ENCODE measurements at regions not wholly inside any gene's neighbourhood (a gene's known extent, or its start where the extent isn't known, plus 50 kb on each side); places are given as distances from the start of the nearest gene placed in this dataset.
"Not testable (repeated sequence)": the region's sequence is repeated elsewhere in the genome, so short reads cannot be mapped to it uniquely, and the experiment has no call there.

DNA sequence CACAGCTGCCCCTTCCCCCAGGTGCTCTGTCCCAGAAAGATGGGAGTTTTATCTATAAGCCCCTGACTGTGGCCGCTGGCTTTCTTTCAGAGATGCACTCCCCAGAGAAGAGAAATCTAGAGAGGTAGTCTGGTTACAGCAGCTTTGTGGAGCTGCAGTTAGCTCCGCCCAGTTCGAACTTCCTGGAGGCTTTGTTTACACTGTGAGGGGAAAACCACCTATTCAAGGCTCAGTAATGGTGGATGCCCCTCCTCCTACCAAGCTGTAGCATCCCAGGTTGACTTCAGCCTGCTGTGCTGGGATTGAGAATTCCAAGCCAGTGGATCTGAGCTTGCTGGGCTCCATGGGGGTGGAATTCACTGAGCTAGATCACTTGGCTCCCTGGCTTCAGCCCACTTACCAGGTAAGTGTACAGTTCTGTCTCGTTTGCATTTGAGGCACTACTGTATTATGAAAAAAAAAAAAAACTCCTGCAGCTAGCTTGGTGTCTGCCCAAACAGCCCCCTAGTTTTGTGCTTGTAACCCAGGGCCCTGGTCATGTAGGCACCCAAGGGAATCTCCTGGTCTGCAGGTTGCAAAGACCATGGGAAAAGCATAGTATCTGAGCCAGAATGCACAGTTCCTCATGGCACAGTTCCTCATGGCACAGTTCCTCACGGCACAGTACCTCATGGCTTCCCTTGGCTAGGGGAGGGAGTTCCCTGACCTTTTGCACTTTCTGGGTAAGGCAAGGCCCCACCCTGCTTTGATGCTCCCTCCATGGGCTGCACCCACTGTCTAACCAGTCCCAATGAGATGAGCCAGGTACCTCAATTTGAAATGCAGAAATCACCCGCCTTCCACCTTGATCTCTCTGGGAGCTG, 275.0 kb downstream of the CENPW start:
- no peak for DNase-seq

DNA sequence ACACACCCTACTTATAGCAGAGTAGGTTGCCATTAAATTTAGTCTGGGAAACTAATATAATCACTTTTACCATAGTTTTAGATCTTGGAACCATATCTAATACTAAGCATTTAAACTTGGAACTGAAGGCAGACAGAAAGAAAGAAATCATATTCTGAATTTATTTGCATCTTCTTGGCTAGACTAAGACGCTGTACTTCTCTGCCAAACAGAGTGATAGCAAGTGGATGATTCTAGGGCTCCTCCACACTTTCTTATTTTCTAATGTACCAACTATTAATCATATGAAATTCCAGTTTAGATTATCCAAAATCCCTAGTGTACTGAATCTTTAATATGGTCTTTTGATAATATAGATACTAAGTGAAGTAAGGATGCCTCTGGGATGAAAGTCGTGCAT, 277.0 kb downstream of the CENPW start:
- DNase-seq: no peak

DNA sequence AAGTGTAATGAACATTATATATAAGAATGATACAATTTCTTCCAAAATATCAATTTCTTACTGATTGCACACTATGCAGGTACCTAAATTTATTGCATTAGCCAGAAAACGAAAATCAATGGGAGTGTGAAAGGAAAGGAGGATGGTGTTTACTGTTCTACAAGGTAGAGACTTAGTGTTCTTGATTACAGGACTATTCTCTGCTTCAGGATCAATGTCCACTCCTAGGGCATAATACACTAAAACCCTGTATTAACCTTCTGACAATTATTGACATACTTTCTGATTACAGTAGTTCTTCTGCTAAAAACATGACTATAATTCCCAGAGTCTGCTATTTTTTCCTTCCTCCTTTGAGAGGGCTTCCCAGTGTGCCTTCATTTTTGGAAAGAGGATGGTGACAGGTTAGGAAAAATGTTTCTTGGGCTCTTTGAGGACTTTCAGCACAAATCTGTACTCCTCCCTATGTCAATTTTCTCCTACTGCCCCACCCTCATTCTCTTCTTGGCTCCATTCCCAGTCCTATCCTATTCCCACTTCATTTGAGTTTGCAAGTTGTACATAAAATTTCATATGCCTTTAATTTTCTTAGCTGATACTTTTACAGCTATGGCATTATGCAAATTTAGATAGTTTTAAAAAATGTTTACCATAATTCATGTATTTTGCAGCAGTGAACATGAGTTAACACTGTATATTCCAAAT, 278.9 kb downstream of the CENPW start:
- no peak for DNase-seq

DNA sequence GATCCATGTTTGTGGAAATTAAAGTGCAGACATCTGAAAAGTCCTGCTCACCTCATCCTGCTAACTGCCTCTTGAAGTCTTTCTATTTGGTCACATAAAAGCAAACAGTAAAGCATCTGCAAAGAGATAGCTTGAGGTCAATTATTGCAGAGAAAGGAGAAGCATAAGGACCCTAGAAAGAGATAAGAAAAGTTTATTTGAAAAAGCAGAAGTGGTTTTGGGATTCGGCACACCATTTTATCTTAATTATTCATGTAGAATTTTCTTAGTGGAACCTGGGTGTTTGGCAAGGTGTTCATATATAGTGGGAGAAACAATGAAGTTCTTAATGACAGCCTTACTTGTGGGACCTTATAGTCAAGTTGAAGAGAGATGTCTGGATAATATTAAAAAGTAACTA, 280.8 kb downstream of the CENPW start:
- no peak for DNase-seq

DNA sequence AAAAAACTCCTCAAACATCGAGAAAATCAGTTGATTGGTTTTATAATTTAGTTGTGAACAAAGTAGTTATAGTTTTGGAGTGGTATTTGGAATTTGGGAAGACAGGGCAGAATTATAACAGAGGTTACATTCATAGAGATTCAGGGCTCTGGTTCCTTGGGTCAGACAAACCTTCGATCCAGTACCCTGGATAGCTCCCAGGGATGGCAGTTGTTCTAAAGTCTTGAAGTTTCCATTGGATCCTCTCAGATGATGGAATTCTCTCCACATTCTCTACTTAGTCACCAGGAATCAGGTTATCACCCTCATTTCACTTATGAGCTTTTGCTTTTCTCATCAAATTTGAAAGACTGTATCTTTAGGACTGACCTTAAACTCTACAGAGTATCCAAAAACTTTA, 285.1 kb downstream of the CENPW start:
- no peak for DNase-seq

DNA sequence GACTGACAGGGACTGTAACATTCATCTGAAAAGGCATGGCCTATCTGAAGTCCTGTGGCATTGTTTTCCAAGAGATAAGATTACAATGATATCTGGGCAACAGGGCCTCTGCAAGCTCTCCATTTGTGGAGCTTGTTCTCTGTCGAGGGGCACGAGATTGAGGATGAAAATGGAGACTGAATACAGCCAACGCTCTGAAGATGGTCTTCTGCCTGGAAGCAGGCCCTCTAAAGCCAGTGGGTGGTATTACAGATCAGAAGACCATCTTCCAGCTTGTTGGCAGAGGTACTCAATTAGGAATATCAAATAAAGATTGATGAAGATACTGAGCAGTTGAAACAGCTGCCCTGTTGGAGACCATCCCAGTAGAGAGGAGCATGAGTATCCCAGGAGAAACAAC, 288.2 kb downstream of the CENPW start:
- DNase-seq: no peak

DNA sequence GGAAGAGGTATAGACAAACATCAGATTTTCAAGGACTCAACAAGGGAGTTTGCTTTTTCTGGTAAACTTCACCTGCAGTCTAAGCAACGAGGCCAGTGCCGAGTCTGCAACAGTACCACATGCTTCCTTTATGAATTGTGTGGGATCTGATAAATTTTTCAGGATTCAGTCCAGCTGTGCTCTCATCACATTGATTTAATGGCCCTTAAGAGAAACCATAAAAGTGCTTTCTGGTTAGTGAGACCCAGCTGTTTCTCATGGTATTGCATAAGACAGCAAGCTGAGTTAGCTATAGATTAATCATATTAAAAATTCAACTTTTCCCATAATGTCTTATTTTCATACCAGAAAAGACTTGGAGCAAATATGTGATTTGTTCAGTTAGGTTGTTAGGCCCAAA, 291.4 kb downstream of the CENPW start:
- DNase-seq: no peak

DNA sequence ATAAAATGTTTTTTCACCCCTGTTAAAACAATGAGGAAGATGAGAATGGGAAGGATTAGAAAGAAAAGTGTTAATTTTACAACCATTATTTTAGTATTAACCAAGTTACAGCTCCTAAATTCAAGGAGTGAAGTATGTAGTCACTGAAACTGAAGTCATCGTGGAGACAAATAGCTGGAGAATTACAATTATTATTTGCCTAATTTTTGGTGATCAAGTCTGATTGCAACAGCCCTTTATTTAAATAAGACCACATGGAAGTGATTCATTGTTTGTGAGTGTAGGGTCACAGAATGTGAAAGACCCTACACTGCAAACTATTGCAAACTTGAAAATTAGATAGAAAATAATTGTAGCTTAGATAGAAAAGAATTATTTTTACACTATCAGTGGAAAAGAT, 292.4 kb downstream of the CENPW start:
- no peak for DNase-seq

DNA sequence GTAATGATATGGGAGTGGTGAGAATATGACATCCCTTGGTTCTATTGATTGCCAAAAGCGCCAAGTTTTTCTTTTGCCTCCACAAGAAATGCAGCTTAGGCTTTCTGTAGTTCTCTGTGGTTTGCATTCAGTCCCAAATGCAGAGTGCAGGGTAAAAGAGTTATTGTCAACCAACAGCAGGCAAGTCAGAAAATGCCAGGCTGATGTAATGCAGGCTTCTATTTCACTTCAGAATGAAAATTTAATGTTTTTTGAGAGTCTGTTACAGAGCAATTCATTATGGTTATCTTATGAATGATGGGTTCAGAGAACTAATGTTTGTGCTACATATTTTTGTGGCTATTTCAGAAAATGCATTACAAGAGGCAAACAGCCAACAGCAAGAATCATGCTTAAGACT, 293.5 kb downstream of the CENPW start:
- no peak for DNase-seq

DNA sequence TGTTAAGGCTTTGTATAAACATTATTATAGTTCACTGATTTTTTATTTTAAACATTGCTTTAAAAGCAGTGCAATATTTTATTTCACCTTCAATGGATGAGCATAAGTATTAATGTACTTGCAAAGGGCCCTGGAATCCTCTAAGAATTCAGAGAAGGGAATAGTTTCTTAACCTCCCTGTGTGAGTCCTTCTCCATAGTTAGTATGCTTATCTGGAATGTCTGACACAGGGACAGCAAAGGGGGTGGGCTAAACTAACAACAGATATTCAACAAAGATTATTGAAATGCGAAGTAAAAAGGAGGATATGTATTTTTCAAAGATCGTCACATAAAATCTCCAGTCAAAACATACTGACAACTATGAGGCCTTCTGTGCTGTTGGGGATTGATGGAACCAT, 300.4 kb downstream of the CENPW start:
- DNase-seq: no peak

DNA sequence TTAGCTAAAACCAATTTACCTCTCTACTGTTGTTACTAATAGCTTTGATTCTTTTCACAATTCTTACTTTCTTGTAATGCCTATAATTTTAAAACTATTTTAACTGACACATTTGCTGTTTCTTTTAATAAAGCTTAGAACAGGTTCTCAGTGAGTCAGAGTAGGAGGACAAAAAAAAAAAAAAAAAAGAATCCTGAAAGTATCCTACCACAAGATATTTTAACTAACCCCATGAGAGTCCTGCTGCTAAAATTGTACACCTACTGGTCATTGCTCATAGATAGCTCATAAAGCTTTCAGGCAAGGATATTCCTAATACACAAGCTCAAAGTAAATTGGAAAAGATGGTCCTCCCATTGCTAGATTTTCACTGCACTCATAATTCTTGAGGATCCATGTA, 301.0 kb downstream of the CENPW start:
- no peak for DNase-seq

DNA sequence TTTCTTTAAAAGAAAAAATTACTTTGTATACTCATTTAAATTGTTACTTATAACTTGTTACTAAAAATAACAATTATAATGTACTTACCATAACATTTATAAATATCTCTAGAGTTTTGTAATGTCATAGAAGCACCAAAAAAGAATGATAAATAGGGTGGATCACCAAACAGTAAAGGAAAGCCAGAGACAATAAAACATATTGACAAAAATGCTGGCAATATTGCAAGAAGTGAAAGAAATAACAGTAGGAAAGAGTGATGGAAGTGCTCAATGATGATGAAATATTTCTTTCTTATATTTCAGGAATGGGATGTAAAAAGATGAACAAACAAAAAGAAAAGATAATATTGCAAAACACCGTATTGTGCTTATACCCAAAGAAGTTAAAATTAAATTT, 301.7 kb downstream of the CENPW start:
- DNase-seq: no peak

DNA sequence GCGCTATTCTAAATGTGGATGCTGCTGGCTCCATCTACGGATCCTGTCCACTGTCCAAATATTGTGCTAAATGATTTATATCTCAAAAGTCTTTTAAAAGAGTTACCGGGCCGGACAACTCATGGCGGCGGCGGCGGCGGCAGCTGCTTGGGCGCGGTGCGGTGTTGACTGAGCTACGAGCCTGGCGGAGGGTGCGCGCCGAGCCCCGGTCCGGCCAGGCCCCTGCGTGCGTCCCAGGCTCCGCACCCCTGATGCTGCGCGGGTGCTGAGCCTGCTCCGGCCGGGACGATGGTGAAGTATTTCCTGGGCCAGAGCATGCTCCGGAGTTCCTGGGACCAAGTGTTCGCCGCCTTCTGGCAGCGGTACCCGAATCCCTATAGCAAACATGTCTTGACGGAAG, 303.4 kb downstream of the CENPW start:
- no peak for DNase-seq

DNA sequence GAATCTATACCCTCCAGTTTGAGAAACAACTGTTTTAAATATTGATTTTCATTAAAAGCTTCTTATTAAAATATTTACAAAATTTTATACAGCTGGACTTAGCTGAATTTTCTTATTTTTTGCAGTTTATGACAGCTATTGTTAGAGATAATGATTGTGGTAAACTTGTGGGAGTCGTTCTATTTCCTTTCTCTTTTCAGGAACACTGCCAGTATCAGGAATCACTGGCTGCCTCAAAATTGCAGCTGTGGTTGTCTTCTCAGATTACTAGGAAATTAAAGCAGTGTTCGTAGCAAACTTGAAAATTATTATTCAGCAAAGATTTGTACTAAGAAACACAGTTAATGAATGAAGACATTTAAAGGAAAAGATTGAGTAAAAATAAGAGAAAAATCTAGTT, 311.0 kb downstream of the CENPW start:
- DNase-seq: no peak

DNA sequence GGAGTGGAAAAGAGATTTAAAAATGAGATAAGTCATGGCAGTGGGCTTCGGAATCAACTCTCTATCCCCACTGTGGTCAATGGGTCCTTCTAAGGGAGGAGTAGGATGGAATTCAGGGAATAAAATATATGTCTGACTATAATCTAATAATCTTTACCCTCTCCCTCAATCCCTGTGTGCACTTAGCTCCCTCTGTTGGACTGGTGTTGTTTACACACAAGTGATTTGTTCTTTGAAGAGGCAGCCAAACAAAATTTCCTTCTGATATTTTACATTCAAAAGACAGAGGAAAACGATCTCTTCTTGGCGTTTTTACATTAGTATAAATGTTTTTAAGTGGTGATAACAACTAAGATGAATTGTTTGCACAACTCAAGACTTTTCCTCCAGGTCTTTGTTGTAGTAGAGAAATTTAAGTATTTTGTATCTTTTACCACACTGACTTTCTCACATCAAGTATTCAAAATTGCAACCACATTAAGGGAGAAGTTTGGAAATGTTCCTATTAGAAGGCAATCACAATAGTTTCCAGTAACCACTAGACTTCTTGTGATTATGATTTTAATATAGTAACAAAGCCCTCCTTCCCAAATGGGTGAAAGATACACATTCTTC, 317.8 kb downstream of the CENPW start:
- DNase-seq: peak; percentile 13

DNA sequence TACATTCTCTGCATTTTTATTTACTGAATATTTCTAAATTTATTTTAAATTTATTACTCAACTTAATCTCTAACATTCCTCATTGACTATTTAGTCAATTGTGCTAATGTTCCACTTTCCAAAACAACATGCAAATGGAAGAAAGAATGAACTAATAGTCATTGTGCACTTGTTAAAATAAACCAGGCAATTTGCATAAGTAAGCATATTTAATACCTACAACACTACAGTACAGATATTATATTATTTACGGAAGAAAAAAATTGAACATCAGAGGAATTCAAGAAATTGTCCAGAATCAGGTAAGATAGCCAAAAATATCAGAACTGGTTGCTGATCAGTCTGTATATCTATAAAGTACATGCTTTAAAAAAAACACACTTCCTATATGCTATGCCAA, 320.5 kb downstream of the CENPW start:
- no peak for DNase-seq

DNA sequence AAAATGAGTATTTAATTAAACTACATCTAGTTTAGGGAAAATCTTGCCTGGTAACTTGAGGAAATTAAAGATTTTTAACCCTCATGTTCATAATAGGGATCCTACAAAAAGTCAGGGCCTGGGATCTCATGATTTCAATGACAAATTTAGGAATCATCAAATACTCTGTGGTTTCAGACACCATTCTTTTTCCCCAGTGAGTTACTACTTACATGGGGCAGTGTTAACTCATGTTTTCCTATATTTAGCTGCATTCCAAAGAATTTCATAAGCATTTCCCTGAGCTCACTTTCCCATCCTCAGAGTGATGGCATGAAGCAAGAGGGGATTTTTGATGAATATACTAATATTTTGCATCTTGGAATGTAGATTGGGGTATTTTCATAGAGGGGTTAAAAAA, 321.7 kb downstream of the CENPW start:
- no peak for DNase-seq

DNA sequence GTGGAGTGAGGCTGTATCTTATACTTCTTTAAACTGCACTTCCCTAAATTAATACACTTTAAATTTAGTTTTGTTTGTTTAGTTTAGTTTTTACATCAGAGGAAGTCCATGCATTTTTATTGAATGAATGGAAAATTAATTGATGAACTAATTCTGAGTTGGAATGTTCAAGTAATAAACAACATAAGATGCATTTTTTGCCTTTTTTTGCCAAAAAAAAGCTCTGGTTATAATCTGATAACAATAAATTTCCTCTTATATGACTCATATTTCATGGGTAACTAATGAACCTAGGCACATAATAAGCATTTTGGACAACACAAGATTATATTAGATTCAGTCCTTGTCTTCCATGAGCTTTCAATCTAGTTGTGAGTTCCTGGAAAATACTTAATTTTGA, 323.1 kb downstream of the CENPW start:
- no peak for DNase-seq

DNA sequence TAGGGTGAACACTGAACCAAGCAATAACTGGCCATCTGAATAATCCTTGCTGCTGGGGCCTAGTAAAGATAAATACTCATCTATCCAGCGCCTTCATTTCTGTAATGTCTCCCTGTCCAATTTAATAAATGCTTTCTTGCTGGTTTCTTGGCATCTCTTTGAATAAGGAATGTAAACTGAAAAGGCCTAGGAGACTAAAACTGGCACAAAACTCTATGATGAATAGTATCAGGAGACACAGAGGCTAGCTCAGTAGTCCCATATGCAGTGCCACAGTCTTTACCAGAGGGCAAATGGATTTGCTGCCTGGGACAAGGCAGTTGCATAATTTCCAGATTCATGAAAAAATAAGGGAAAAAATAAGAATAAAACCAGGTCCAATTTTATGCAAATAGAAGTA, 324.4 kb downstream of the CENPW start:
- DNase-seq: no peak

DNA sequence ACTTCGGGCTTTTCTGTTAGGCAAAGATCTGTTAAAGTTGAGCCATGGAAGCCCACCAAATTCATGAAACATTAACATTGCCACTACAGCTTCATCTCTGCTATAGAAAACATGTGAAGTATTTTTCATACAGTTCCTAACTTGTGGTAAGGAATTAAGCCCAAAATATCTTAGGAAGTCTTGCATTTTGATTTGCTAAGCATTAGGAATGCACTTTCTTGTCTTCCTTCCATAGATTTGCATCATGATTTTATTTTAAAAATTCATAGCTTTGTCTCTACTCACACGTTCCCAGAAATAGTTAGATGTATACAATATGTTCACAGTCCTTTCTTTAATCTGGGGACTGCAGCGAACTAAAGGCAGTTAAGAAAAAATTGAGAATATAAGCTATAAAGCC, 325.6 kb downstream of the CENPW start:
- no peak for DNase-seq

DNA sequence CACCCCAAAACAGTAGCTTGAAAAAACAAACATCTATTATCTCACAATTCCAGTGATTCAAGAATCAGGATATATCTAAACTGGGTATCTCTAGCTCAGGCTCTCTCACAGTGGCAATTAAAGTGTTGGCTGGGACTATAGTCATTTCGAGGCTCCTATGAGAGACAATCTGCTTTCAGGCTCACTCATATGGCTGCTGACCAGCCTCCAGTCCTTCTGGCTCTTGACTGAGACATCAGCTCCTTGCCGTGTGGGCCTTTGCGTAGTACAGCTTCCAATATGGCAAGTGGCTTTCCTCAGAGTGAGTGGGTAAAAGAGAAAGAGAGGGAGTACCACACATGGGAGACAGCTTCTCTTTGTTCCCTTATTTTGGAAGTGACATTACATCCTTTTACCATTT, 327.2 kb downstream of the CENPW start:
- no peak for DNase-seq

DNA sequence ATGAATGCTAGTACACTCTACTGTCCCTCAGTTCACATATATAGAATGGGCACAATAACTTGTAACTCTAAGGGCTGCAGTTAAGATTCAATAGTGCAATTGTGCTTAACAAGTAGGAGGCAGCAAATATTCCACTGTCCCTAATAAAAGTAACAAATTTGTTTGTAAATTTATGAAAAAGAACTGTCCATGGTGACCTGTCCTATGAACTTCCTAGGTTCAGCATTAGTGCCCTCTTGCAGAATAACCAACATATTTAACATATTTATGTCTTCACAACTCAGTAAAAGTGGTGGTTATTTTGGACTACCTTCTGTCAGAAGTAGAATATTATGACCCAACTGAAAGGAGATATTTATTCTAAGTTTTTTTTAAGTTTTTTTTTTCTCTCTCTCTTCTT, 327.8 kb downstream of the CENPW start:
- DNase-seq: no peak

DNA sequence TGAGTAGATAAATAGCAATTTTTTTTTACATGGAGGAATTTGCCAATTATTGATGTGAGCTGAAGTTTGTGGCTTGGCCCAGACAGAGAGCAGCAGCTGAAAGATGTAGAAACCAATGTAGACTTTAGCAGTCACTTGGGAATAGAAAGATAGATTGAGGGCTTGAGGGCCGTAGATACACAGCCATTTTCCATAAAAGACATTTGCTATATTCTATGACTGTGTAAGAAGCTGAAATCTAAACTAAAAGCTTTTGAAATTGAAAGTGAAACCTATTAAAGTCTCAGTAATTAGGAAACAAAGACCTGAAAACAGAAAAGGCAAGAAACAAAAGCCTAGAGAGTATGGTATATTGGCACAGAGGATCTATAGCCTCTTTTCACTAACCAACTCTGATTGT, 332.7 kb downstream of the CENPW start:
- DNase-seq: no peak

DNA sequence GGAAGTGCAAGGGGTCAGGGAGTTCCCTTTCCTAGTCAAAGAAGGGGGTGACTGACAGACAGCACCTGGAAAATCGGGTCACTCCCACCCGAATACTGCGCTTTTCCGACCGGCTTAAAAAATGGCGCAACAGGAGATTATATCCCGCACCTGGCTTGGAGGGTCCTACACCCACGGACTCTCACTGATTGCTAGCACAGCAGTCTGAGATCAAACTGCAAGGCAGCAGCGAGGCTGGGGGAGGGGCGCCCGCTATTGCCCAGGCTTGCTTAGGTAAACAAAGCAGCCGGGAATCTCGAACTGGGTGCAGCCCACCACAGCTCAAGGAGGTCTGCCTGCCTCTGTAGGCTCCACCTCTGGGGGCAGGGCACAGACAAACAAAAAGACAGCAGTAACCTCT, 333.8 kb downstream of the CENPW start:
- DNase-seq: not testable (repeated sequence)

Measured in NCI-H526 treated with DMSO at 0.1 percent for 48 hours (cell line).